Ureter (tissue), 1 donor: ENCODE measurements at regions not wholly inside any gene's neighbourhood (a gene's known extent, or its start where the extent isn't known, plus 50 kb on each side); places are given as distances from the start of the nearest gene placed in this dataset.
"Not testable (repeated sequence)": the region's sequence is repeated elsewhere in the genome, so short reads cannot be mapped to it uniquely, and the experiment has no call there.

Experiments
- DNase-seq: peaks from one replicate; pipeline ENCODE4 v3.0.0-alpha.2; 2020; ENCODE audit warnings: low spot score
- donor health status: DM: yes; HTN: yes; CAD: no.

- no peak for DNase-seq
These were observed 277.6 kb upstream of the PLEKHG7 start for GRCh38 chr12:92425165-92425564.

DNA sequence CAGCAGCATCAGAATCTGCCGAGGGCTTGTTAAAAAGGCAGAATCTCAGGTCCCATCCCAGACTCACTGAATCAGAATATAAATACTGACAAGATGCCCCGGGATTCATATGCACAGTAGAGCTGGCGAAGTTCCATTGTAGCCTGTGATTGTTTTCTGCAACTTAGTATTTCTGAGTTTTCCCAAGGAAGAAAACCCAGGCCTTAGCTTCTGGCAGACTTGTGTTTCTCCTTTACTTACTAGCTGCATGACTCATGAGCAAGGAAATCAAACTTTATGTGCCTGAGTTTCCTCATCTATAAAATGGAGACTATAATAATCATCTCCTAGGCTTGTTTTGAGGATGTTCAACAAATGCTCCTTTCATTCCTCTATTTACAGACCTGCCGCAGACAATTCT, 278.5 kb upstream of the PLEKHG7 start:
- DNase-seq: no peak

GRCh38 chr12:92421701-92422100, 276.1 kb upstream of the BTG1 start:
- no peak for DNase-seq

- no peak for DNase-seq
These were observed 275.4 kb upstream of the BTG1 start for GRCh38 chr12:92421042-92421441.

DNA sequence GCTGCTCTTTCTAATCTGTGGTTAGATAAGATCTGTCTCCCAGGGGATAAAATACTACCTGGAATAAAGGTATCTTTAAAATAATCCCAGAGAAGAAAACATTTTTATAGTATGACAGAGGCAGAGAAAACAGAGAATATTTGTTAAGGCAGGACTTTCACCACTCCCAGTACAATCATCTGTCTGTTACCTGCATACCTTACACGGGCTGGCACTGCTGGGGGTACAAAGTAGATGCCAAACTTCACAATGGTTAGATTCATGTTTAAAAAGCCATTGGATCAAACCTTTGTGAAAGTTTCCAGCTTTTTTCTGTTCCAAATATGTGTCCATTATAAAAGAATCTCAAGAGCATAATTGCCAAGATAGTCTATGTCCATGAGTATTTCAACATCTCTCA, 273.6 kb upstream of the BTG1 start:
- DNase-seq: no peak

DNA sequence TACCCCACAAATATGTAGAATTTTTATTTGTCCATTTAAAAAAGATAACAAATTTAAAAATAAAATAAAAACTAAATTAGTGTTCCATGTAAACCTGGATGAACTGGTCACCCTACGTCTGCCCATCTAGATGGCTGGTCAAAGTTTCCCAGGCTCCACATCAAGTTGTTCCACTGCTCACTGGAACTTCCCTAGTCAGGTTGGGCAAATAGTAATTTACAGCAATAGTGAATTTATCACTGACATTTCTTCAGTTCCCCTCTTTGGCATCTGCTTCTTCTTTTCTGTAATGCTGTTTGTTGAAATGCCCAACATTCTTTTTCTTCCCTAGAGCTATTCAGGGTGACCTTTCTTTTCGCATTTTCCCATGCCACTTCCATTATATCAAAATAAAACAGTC, 272.7 kb upstream of the BTG1 start:
- DNase-seq: no peak

DNA sequence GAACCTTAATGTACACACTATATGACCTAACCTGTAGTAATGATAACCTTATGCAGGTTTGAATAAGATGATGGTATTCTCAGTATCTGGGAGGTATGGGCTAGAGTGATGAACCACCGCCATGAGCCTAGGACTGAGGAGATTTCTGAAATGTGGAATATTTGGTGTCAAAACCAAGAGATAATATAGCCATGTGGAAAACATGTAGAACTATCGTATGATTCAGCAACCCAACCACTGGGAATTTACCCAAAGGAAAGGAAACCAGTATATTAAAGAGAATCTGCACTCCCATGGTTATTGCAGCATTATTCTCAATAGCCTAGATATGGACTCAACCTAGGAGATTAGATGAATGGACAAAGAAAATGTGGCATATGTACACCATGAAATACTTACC, 271.7 kb upstream of the BTG1 start:
- DNase-seq: no peak

- no peak for DNase-seq
These were observed 270.8 kb upstream of the BTG1 start for GRCh38 chr12:92416385-92416812.

GRCh38 chr12:92414170-92415070, 268.8 kb upstream of the BTG1 start:
- DNase-seq: no peak

DNA sequence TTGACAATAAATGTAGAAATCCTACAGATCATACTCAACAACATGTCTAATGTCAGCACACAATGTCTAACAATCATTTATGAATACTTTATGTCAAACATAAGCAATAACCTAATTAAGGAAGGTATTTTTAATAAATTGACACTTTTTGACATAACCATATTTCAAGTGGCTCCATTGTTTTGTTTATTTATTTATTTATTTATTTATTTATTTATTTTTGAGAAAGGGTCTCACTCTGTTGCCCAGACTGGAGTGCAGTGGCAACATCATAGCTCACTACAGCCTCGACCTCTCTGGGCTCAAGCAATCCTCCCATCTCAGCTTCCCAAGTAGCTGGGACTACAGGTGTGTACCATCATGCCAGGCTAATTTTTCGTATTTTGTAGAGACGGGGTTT, 267.6 kb upstream of the BTG1 start:
- DNase-seq: no peak

GRCh38 chr12:92412856-92413255, 267.2 kb upstream of the BTG1 start:
- no peak for DNase-seq

DNA sequence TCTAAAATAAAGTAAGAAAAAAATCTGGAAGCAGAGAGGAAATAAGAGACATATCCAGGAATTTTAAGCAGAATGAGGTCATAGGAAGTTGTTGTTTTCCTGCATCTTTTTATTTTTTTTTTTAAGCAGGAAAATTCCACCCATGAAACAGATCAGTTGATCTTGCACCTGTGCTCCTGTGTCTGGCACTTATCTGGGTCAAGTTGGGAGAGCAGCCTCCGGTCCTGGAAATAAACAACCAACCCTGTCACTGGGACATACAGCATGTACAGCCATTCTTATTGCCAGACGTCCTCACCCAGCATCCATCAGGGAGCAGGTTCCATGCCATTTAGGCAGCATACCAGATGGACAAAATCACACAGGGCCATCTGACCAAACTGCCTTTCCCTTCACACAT, 266.0 kb upstream of the BTG1 start:
- DNase-seq: no peak

GRCh38 chr12:92408072-92408900, 262.6 kb upstream of the BTG1 start:
- no peak for DNase-seq

DNA sequence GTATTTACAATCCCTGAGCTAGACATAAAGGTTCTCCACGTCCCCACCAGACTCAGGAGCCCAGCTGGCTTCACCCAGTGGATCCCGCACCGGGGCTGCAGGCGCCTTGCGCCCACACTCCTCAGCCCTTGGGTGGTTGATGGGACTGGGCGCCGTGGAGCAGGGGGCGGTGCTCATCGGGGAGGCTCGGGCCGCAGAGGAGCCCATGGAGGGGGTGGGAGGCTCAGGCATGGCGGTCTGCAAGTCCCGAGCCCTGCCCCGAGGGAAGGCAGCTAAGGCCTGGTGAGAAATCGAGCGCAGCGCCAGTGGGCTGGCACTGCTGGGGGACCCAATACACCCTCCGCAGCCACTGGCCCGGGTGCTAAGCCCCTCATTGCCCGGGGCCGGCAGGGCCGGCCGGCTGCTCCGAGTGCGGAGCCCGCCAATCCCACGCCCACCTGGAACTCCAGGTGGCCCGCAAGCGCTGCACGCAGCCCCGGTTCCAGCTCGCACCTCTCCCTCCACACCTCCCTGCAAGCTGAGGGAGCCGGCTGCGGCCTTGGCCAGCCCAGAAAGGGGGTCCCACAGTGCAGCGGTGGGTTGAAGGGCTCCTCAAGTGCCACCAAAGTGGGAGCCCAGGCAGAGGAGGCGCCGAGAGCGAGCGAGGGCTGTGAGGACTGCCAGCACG, 260.9 kb upstream of the BTG1 start:
- DNase-seq: not testable (repeated sequence)

GRCh38 chr12:92405801-92406251, 260.2 kb upstream of the BTG1 start:
- not testable (repeated sequence) for DNase-seq

- DNase-seq: no peak
These were observed 259.3 kb upstream of the BTG1 start for GRCh38 chr12:92404921-92405320.

DNA sequence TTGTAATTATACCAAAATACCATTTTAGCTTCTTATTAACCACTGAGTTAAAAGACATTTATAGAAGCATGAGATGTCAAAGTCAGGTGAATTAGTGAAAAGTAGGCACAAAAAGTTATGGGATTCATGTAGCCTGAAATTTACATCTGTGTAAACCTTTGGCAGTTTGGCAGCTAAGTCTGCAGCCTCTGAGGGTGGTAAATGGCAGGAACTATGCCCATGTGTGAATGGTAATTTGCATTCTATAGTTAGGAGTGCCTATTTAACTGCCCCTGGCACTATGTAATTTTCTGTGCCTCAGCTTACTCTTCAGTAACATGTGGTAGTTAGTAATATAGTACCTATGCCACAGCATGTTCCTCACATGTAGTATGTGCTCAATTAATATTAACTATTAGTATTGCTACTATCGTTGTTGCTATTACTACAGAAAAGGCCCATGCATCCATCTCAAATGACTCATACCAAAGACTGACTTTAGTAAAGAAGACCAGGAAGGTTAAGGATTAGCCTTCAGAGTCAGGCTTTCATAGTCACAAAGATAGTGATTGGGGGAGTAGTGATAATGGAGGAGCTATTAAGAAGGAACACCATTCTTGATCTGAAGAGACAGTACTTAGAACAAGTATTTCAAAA, 258.7 kb upstream of the BTG1 start:
- no peak for DNase-seq

DNA sequence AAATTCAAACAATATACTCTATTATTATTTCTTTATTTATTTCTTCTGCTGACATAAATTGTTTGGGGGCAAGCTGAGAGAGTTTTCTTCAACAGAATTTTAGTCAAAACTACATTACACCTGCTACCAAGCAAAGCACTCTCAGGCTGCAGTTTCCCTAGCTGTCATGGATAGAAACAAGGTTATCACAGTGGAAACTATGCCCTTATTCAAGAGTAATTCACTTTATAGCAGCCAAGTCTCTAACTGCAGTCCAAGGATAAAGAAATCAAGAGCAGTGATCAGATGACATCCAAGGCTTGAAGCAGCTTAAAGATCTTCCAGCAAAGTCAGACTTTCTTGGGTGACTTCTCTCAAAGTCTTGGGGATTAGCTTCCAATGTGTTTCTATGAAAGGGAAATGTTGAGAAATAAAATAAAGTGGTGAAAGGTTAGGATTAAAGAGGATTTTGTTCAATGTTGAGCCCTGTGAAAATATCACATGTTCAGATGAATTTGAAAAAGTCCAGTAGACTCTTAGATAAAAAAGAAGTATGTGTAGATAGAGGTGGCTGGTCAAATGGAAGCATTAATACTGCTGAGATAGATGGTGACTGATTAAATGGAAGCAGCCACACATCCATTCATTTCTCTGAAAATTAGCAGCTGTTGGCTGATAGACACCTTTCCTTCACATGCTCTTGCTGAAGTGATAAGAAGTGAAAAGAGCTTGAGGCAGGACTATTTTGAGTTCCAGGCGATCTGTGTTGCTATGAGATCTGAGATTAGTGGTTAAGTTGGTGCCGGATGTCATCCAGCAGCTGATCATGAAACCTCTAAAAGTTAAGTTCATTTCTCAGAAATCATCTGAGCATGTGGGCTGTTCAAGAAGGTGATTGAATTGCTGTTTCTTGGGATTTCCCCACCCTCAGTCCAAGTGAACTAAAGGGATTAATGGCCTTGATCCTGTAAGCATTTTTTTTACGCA, 257.8 kb upstream of the BTG1 start:
- DNase-seq: no peak

GRCh38 chr12:92402415-92402814, 256.8 kb upstream of the BTG1 start:
- DNase-seq: no peak

DNA sequence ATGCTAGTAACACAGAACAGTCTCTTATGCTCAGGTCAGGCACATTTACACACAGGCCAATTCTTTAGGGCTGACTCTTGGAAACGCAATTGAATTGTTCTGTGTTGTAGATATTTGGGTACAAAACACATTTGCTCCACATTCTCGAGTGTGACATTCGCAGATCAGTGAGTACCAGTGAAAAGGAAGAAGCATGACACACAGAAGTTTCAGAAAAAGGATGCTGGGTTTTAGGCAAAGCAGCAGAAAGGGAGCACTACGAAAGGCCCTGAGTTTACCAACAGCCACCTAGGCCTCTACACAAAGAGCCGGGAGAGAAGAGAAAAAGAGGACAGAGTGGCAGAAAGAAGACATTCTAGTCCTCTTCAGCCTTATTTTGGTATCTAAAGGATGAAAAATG, 254.4 kb upstream of the BTG1 start:
- no peak for DNase-seq
